ENCODE measurements at regions not wholly inside any gene's neighbourhood (a gene's known extent, or its start where the extent isn't known, plus 50 kb on each side); places are given as distances from the start of the nearest gene placed in this dataset.

- TF ChIP-seq CTCF (IDR thresholded peaks at IDR 0.05 in 8 of 11, conservative IDR thresholded peaks at IDR 0.05 in 3 of 11) (no peak), POLR2AphosphoS5 (IDR thresholded peaks at IDR 0.05) (no peak)
Measured at GRCh38 chrY:21192694-21193093, 318.4 kb upstream of the RBMY1B start.
